ENCODE measurements at regions not wholly inside any gene's neighbourhood (a gene's known extent, or its start where the extent isn't known, plus 50 kb on each side); places are given as distances from the start of the nearest gene placed in this dataset.

- H3K27me3 ChIP-seq = no peaks in the 10 kb centered on the region
- intact Hi-C loops (cut with DNase I) = no loop called here
- H3K9me3 ChIP-seq = no peaks in the 10 kb centered on the region
- DNase-seq (no peak), ATAC-seq (no peak)
- no peaks in the 10 kb centered on the region for H3K36me3 ChIP-seq
- TF ChIP-seq, protein P1, sequence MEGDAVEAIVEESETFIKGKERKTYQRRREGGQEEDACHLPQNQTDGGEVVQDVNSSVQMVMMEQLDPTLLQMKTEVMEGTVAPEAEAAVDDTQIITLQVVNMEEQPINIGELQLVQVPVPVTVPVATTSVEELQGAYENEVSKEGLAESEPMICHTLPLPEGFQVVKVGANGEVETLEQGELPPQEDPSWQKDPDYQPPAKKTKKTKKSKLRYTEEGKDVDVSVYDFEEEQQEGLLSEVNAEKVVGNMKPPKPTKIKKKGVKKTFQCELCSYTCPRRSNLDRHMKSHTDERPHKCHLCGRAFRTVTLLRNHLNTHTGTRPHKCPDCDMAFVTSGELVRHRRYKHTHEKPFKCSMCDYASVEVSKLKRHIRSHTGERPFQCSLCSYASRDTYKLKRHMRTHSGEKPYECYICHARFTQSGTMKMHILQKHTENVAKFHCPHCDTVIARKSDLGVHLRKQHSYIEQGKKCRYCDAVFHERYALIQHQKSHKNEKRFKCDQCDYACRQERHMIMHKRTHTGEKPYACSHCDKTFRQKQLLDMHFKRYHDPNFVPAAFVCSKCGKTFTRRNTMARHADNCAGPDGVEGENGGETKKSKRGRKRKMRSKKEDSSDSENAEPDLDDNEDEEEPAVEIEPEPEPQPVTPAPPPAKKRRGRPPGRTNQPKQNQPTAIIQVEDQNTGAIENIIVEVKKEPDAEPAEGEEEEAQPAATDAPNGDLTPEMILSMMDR (IDR thresholded peaks at IDR 0.05) = no peak
- no peak for TF ChIP-seq POLR2A (IDR thresholded peaks at IDR 0.05)
- no peaks in the 10 kb centered on the region for H3K4me1 ChIP-seq
- H3K27ac ChIP-seq = no peak overlapping the region
- no peak overlapping the region for H3K4me3 ChIP-seq
- 83 to 91% (median 90%) methylated on average over 6 of the region's 6 CpGs for WGBS, 4 donors
Measured at GRCh38 chr6:94590416-94590815, 986.9 kb upstream of the MANEA start.

GRCh38 chr6:94588301-94588700 is 989.0 kb upstream of the MANEA start:
- intact Hi-C loops (cut with DNase I) = no loop called here
- TF ChIP-seq, protein P1 (IDR thresholded peaks at IDR 0.05) = no peak
- no peak for TF ChIP-seq POLR2A (IDR thresholded peaks at IDR 0.05)

GRCh38 chr6:94584211-94584610 is 993.1 kb upstream of the MANEA start:
- peak in 1 of 4 donors; percentile 63 for ATAC-seq
- 65 to 85% (median 83%) methylated on average over 2 of the region's 2 CpGs for WGBS, 4 donors
- TF ChIP-seq, protein P1 (IDR thresholded peaks at IDR 0.05) = no peak
- TF ChIP-seq POLR2A (IDR thresholded peaks at IDR 0.05) = no peak
- Histone ChIP-seq H3K27me3 (no peaks in the 10 kb centered on the region), H3K36me3 (no peaks in the 10 kb centered on the region), H3K4me3 (no peak overlapping the region), H3K9me3 (no peaks in the 10 kb centered on the region), H3K27ac (no peak overlapping the region), H3K4me1 (no peaks in the 10 kb centered on the region)
- intact Hi-C loops (cut with DNase I) = no loop called here
- peak in 1 of 5 donors; percentile 25 for DNase-seq

More at GRCh38 chr6:94588301-94588700, 989.0 kb upstream of the MANEA start:
- no peaks in the 10 kb centered on the region for H3K36me3 ChIP-seq
- no peaks in the 10 kb centered on the region for H3K9me3 ChIP-seq
- no peak overlapping the region for H3K4me3 ChIP-seq
- no peaks in the 10 kb centered on the region for H3K4me1 ChIP-seq
- DNase-seq = no peak
- no peaks in the 10 kb centered on the region for H3K27me3 ChIP-seq
- 62 to 78% (median 69%) methylated on average over 3 of the region's 3 CpGs for WGBS, 4 donors
- H3K27ac ChIP-seq = no peak overlapping the region
- ATAC-seq = no peak

- Histone ChIP-seq H3K9me3 (no peaks in the 10 kb centered on the region), H3K4me3 (no peak overlapping the region), H3K27me3 (no peaks in the 10 kb centered on the region), H3K27ac (no peak overlapping the region), H3K4me1 (no peaks in the 10 kb centered on the region), H3K36me3 (no peaks in the 10 kb centered on the region)
- ATAC-seq (no peak), DNase-seq (no peak)
- WGBS, 4 donors = 57 to 64% (median 58%) methylated on average over 5 of the region's 5 CpGs
- intact Hi-C loops (cut with DNase I) = no loop called here
- TF ChIP-seq POLR2A (IDR thresholded peaks at IDR 0.05) = no peak
- TF ChIP-seq, protein P1 (IDR thresholded peaks at IDR 0.05) = no peak
Measured at GRCh38 chr6:94570581-94570980, 1006.8 kb upstream of the MANEA start.

All from heart left ventricle (tissue), 16 donors.